ENCODE measurements at regions not wholly inside any gene's neighbourhood (a gene's known extent, or its start where the extent isn't known, plus 50 kb on each side); places are given as distances from the start of the nearest gene placed in this dataset.

GRCh38 chr5:58117542-58117941 lies 342.3 kb downstream of the PLK2 start:
- DNase-seq: no peak
- no peak for TF ChIP-seq POLR2A (IDR thresholded peaks at IDR 0.05; ENCODE audit: low read length)
- no peak for TF ChIP-seq GATA1 (IDR thresholded peaks at IDR 0.05; ENCODE audit: low read depth, low read length)

GRCh38 chr5:58116346-58116745 lies 343.5 kb downstream of the PLK2 start:
- DNase-seq: no peak
- no peak for TF ChIP-seq GATA1 (IDR thresholded peaks at IDR 0.05; ENCODE audit: low read depth, low read length)
- TF ChIP-seq POLR2A (IDR thresholded peaks at IDR 0.05; ENCODE audit: low read length): no peak

DNA sequence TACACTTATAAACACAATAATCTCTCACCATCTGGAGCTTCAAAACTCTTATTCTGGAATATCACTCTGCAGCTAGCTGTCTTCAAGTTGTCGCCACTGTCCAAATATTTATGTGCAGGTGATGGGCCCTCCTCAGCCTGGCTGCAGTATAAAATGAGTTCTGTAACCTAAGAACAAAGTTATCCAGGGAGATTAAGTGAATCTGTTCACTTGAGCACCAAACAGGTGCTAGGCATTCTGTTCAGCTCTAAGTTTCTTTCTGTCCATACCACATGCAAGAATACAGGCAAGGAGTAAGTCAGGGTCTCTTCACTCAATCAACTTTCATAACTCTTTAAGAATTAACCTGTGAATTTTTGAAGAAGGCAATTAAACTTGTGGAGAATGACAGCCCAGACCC lies 344.1 kb downstream of the PLK2 start:
- DNase-seq: no peak
- TF ChIP-seq POLR2A (IDR thresholded peaks at IDR 0.05; ENCODE audit: low read length) (no peak), GATA1 (IDR thresholded peaks at IDR 0.05; ENCODE audit: low read depth, low read length) (no peak)

- no peak for DNase-seq
These were observed 345.6 kb downstream of the PLK2 start for GRCh38 chr5:58114324-58114723.

GRCh38 chr5:58113172-58113571 lies 346.7 kb downstream of the PLK2 start:
- no peak for TF ChIP-seq GATA1 (IDR thresholded peaks at IDR 0.05; ENCODE audit: low read depth, low read length)
- TF ChIP-seq POLR2A (IDR thresholded peaks at IDR 0.05; ENCODE audit: low read length): no peak
- no peak for DNase-seq

More at GRCh38 chr5:58114324-58114723, 345.6 kb downstream of the PLK2 start:
- TF ChIP-seq GATA1 (IDR thresholded peaks at IDR 0.05; ENCODE audit: low read depth, low read length) (no peak), POLR2A (IDR thresholded peaks at IDR 0.05; ENCODE audit: low read length) (no peak)

- no peak for DNase-seq
- no peak for TF ChIP-seq GATA1 (IDR thresholded peaks at IDR 0.05; ENCODE audit: low read depth, low read length)
- no peak for TF ChIP-seq POLR2A (IDR thresholded peaks at IDR 0.05; ENCODE audit: low read length)
These were observed 351.4 kb downstream of the PLK2 start for GRCh38 chr5:58108511-58108910.

DNA sequence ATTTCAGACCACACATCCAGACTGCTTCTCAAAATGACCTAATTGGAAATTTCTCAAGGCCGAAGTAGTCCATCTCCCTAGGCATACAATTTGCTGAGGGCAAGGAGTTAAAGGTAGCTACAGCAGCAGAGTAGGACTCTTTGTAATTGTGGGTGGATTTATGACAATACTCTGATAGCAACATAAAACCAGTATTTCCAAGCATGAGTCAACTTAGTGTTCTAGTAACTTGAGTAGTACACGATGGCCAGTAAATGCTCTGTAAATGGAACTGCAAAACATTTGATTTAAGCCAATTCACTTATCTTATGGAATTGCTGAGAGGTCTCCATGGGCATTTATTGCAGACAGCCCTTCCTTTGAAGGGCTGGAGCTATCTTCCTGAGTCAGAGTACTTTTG lies 352.2 kb downstream of the PLK2 start:
- TF ChIP-seq POLR2A (IDR thresholded peaks at IDR 0.05; ENCODE audit: low read length) (no peak), GATA1 (IDR thresholded peaks at IDR 0.05; ENCODE audit: low read depth, low read length) (no peak)
- no peak for DNase-seq

DNA sequence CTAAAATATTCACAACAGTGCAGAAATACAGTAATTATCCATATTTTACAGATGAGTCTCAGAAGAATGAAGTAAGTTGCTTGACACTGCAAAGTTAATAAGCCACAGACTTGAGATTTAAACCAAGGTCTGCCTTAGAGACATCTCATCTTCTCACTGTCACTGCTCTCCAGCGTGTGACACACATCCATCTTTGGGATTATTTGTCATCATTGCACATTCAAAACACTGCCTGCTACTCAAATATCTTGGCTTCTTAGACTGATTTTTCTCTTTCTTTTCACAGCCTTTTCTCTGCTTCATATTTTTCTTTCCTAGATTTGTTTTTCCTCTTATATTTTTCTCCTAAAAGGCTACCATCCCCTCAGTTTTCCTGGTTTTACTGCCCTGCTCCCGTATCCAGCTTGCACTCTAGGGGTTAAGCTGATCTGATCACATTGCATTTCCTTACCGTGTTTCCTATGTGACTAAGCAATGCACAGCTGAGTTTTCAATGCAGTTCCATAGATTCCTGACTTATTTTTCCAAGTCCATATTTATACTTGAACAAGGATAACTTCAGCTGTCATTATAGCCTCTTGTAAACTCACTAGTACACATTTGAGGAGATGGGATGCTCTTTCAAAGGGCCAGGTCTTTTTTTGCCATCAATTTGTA lies 353.0 kb downstream of the PLK2 start:
- DNase-seq: no peak
- no peak for TF ChIP-seq GATA1 (IDR thresholded peaks at IDR 0.05; ENCODE audit: low read depth, low read length)
- no peak for TF ChIP-seq POLR2A (IDR thresholded peaks at IDR 0.05; ENCODE audit: low read length)

DNA sequence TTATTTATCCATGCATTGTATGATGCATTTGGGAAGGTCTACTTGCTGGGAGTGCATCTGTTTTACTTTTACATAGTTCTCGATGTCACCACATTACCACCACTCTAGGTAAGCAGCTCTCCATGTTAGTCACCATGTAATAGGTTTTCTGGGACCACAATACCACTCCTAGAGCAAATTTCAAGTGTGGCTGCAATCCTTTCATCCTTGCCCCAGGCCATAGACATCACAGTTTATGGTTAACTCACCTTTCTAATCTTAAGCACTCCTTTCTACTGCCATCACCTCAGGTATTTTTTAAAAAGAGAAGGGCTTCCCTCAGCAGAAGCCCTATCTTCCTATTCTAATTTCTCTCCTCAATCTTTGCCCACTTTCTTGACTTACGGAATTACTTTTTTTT lies 354.1 kb downstream of the PLK2 start:
- no peak for DNase-seq
- TF ChIP-seq GATA1 (IDR thresholded peaks at IDR 0.05; ENCODE audit: low read depth, low read length) (no peak), POLR2A (IDR thresholded peaks at IDR 0.05; ENCODE audit: low read length) (no peak)

DNA sequence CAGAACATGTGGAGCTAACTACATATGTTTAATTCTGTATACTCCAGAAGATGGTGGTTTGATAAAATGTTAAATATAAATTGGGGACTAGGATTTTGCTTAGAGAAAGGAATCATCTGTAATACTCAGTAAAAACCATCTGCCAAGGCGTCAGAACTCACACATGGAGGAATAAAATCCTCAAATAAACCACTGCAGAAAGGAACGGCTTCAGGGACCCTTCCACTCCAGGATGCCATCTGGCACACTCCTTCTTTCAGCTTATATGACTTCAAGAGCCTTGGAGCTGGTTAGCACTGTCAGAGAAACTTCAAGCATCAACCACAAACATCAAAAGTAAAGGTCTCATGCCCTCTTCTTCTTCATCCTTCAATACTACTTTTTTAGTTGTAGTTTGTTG lies 360.6 kb downstream of the PLK2 start:
- TF ChIP-seq GATA1 (IDR thresholded peaks at IDR 0.05; ENCODE audit: low read depth, low read length) (no peak), POLR2A (IDR thresholded peaks at IDR 0.05; ENCODE audit: low read length) (no peak)
- DNase-seq: no peak

DNA sequence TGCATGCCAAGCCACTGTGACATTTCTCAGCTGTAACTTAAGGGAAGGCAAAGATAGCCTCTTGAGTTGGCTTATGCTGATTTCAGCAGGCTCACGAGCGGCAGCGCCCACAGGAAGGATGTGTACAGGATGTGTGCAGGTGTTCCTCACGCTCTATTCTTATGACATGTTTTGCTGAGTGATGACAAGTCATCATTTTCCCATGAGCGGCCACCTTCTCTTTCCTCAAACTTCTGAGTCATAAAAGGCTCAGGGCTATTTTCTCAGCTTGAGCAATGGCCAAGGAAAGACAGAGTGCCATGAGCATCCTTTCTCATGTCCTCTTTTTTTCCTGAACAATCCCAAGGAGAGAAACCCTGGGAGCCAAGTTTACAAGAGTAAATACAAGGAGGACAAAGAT lies 365.9 kb downstream of the PLK2 start:
- DNase-seq: no peak
- TF ChIP-seq POLR2A (IDR thresholded peaks at IDR 0.05; ENCODE audit: low read length) (no peak), GATA1 (IDR thresholded peaks at IDR 0.05; ENCODE audit: low read depth, low read length) (no peak)

DNA sequence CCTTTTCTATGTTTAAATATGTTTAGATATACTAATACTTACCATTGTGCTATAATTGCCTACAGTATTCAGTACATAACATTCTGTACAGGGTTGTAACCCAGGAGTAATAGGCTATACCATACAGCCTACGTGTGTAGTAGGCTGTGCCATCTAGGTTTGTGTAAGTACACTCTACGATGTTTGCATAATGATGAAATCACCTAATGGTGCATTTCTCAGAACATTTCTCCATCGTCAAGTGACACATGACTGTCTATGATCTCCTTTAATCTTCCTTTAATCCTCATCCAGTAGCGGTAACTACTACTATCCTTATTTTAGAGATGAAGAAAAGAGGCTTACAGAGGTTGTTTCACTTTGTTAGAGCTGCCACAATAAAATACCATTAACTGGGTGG lies 369.2 kb downstream of the PLK2 start:
- no peak for DNase-seq
- TF ChIP-seq GATA1 (IDR thresholded peaks at IDR 0.05; ENCODE audit: low read depth, low read length) (no peak), POLR2A (IDR thresholded peaks at IDR 0.05; ENCODE audit: low read length) (no peak)

- DNase-seq: no peak
- no peak for TF ChIP-seq GATA1 (IDR thresholded peaks at IDR 0.05; ENCODE audit: low read depth, low read length)
- no peak for TF ChIP-seq POLR2A (IDR thresholded peaks at IDR 0.05; ENCODE audit: low read length)
These were observed 370.9 kb downstream of the PLK2 start for GRCh38 chr5:58088941-58089340.

DNA sequence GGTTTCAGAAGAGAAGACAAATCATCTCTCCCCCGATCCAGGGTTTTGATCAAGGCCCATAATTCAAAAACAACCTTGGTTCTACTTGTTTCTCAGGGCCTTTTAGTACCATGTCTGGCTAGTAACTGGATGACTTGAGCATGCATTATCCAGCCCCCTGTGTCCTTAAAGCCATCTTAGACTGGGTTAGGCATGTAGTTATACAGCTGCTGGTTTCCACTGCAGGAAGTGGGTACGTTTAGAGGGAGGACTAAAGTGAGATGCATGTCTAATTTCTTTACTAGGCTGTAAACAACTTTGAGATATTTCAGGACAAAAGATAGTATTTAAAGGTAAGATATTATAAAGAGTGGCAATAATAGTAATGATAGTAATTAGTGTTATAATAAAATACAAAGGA lies 372.0 kb downstream of the PLK2 start:
- no peak for DNase-seq
- no peak for TF ChIP-seq POLR2A (IDR thresholded peaks at IDR 0.05; ENCODE audit: low read length)
- no peak for TF ChIP-seq GATA1 (IDR thresholded peaks at IDR 0.05; ENCODE audit: low read depth, low read length)

DNA sequence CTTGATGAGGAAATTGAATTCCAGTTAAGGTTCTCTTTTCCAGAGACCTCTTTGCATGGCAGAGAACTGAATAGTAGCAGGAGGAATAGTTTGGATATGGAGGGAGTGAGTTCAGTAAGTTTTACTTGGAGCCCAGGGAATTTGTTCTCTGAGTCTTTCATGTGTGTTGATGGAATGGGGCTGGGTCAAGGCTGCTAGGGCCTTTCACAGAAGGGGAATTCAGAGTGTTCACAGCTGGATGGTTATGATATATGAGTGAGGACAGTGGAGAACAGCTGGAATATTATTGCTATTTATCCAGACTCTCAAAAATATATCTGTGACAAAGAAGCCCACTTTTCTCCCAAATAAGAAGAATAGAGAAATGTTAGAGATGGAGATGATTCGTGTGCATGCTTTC lies 372.8 kb downstream of the PLK2 start:
- TF ChIP-seq POLR2A (IDR thresholded peaks at IDR 0.05; ENCODE audit: low read length) (no peak), GATA1 (IDR thresholded peaks at IDR 0.05; ENCODE audit: low read depth, low read length) (no peak)

DNA sequence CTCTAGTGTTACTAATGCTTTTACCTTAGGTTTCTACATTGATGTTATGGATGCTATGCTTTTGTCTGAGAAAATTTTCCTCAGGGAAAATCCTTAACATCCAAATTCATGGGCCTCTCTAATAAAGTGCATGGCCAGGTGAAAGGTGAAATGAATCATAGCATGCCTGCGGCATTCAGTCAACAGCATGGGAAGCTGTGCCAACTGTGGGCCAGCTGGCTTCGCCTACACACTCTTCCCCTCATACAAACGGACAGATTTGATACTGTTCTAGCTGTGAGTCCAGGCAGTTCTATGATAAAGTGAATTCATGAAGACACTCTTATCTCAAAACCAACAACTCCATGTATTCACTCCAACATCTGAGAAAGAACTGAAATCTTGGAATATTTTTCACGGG lies 374.1 kb downstream of the PLK2 start:
- DNase-seq: no peak
- no peak for TF ChIP-seq POLR2A (IDR thresholded peaks at IDR 0.05; ENCODE audit: low read length)
- no peak for TF ChIP-seq GATA1 (IDR thresholded peaks at IDR 0.05; ENCODE audit: low read depth, low read length)

More for the DNA sequence above, 372.8 kb downstream of the PLK2 start:
- DNase-seq: no peak
